ENCODE measurements at regions not wholly inside any gene's neighbourhood (a gene's known extent, or its start where the extent isn't known, plus 50 kb on each side); places are given as distances from the start of the nearest gene placed in this dataset.

- no peak for TF ChIP-seq CTCF (IDR thresholded peaks at IDR 0.05)
- H3K36me3 Mint-ChIP-seq (ENCODE audit: unreplicated experiment), result no peaks in the 10 kb centered on the region
- no peak overlapping the region for H3K27ac Mint-ChIP-seq (ENCODE audit: unreplicated experiment)
- peaks cover 4% of the 10 kb centered on the region for H3K9me3 Mint-ChIP-seq (ENCODE audit: unreplicated experiment)
- H3K4me1 Mint-ChIP-seq (ENCODE audit: unreplicated experiment), result no peaks in the 10 kb centered on the region
- DNase-seq (ENCODE audit: extremely low spot score, unreplicated experiment), result no peak
- H3K4me3 Mint-ChIP-seq (ENCODE audit: unreplicated experiment), result no peak overlapping the region
- no peaks in the 10 kb centered on the region for H3K27me3 Mint-ChIP-seq (ENCODE audit: unreplicated experiment)
Measured at GRCh38 chr2:17287183-17287582, 231.1 kb downstream of the RAD51AP2 start.

GRCh38 chr2:17282826-17283225 lies 235.4 kb downstream of the RAD51AP2 start:
- peaks cover 9% of the 10 kb centered on the region for H3K9me3 Mint-ChIP-seq (ENCODE audit: unreplicated experiment)
- H3K4me3 Mint-ChIP-seq (ENCODE audit: unreplicated experiment), result no peak overlapping the region
- H3K4me1 Mint-ChIP-seq (ENCODE audit: unreplicated experiment), result no peaks in the 10 kb centered on the region
- DNase-seq (ENCODE audit: extremely low spot score, unreplicated experiment), result no peak
- no peaks in the 10 kb centered on the region for H3K27me3 Mint-ChIP-seq (ENCODE audit: unreplicated experiment)
- no peak for TF ChIP-seq CTCF (IDR thresholded peaks at IDR 0.05)
- no peaks in the 10 kb centered on the region for H3K36me3 Mint-ChIP-seq (ENCODE audit: unreplicated experiment)
- no peak overlapping the region for H3K27ac Mint-ChIP-seq (ENCODE audit: unreplicated experiment)

GRCh38 chr2:17282245-17282644 lies 236.0 kb downstream of the RAD51AP2 start:
- H3K4me1 Mint-ChIP-seq (ENCODE audit: unreplicated experiment), result no peaks in the 10 kb centered on the region

GRCh38 chr2:17276220-17276619 lies 242.0 kb downstream of the RAD51AP2 start:
- no peaks in the 10 kb centered on the region for H3K27me3 Mint-ChIP-seq (ENCODE audit: unreplicated experiment)
- no peak overlapping the region for H3K4me3 Mint-ChIP-seq (ENCODE audit: unreplicated experiment)
- no peak for TF ChIP-seq CTCF (IDR thresholded peaks at IDR 0.05)
- no peaks in the 10 kb centered on the region for H3K36me3 Mint-ChIP-seq (ENCODE audit: unreplicated experiment)
- H3K4me1 Mint-ChIP-seq (ENCODE audit: unreplicated experiment), result no peaks in the 10 kb centered on the region
- peaks cover 18% of the 10 kb centered on the region for H3K9me3 Mint-ChIP-seq (ENCODE audit: unreplicated experiment)
- no peak overlapping the region for H3K27ac Mint-ChIP-seq (ENCODE audit: unreplicated experiment)
- no peak for DNase-seq (ENCODE audit: extremely low spot score, unreplicated experiment)

More at GRCh38 chr2:17282245-17282644, 236.0 kb downstream of the RAD51AP2 start:
- H3K27ac Mint-ChIP-seq (ENCODE audit: unreplicated experiment), result no peak overlapping the region
- H3K9me3 Mint-ChIP-seq (ENCODE audit: unreplicated experiment), result peaks cover 9% of the 10 kb centered on the region
- no peaks in the 10 kb centered on the region for H3K27me3 Mint-ChIP-seq (ENCODE audit: unreplicated experiment)
- no peak for TF ChIP-seq CTCF (IDR thresholded peaks at IDR 0.05)
- H3K4me3 Mint-ChIP-seq (ENCODE audit: unreplicated experiment), result no peak overlapping the region
- DNase-seq (ENCODE audit: extremely low spot score, unreplicated experiment), result no peak
- no peaks in the 10 kb centered on the region for H3K36me3 Mint-ChIP-seq (ENCODE audit: unreplicated experiment)

- peaks cover 12% of the 10 kb centered on the region for H3K9me3 Mint-ChIP-seq (ENCODE audit: unreplicated experiment)
- H3K27me3 Mint-ChIP-seq (ENCODE audit: unreplicated experiment), result no peaks in the 10 kb centered on the region
- H3K27ac Mint-ChIP-seq (ENCODE audit: unreplicated experiment), result no peak overlapping the region
- H3K4me3 Mint-ChIP-seq (ENCODE audit: unreplicated experiment), result no peak overlapping the region
- TF ChIP-seq CTCF (IDR thresholded peaks at IDR 0.05), result no peak
- H3K4me1 Mint-ChIP-seq (ENCODE audit: unreplicated experiment), result no peaks in the 10 kb centered on the region
- DNase-seq (ENCODE audit: extremely low spot score, unreplicated experiment), result no peak
- no peaks in the 10 kb centered on the region for H3K36me3 Mint-ChIP-seq (ENCODE audit: unreplicated experiment)
Measured at GRCh38 chr2:17272652-17273525, 245.4 kb downstream of the RAD51AP2 start.

Data from osteocyte (in vitro differentiated cells).